Activated CD4-positive, CD25-positive, alpha-beta regulatory T cell treated with anti-CD3 and anti-CD28 coated beads, Interleukin-2, amount 50 U/mL, for 72 hours (primary cell): ENCODE measurements at regions not wholly inside any gene's neighbourhood (a gene's known extent, or its start where the extent isn't known, plus 50 kb on each side); places are given as distances from the start of the nearest gene placed in this dataset.
"Not testable (repeated sequence)": the region's sequence is repeated elsewhere in the genome, so short reads cannot be mapped to it uniquely, and the experiment has no call there.

Experiments used
- DNase-seq: peaks from one replicate; pipeline ENCODE4 v3.0.0; 2021

- no peak for DNase-seq
Observed at GRCh38 chr3:197404030-197404429, 105.6 kb upstream of the DLG1 start.

DNA sequence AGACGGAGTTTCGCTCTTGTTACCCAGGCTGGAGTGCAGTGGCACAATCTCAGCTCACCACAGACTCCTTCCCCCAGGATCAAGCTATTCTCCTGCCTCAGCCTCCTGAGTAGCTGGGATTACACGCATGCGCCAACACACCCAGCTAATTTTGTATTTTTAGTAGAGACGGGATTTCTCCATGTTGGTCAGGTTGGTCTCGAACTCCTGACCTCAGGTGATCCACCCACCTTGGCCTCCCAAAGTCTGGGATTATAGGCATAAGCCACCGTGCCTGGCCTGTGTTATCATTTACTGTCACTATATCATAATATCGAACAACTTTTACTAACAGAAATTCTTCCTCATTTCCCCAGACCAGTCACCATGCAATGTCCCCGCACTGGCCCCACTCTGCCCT is 104.0 kb upstream of the DLG1 start:
- not testable (repeated sequence) for DNase-seq

GRCh38 chr3:197399486-197399885 is 101.1 kb upstream of the DLG1 start:
- no peak for DNase-seq

DNA sequence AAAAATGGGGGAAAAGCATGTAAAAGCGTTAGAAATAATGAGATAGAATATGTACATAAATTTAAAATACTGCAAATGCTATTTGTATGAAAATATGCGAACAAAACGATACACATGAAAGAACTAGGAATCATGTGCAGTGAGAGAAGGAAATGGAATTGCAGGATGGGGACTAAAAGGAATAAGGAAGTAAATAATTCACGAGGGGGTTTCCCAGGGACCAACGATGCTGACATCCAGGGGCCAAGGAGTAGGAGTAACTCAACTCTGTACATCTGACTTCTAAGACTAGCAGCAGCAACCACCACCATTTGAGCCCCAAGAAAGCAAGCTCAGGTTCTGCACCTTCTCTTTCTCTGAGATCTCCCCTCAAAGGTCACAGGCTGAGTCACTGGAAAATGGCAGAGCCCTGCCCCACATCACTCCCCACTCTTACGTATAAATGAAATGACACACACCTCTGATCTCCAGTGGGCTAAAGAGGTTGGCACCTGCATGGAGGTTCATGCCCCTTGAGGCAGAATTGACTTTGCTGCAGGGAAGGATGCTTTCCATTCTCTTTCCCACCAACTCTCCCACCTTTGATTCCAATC is 100.0 kb upstream of the DLG1 start:
- DNase-seq = no peak

DNA sequence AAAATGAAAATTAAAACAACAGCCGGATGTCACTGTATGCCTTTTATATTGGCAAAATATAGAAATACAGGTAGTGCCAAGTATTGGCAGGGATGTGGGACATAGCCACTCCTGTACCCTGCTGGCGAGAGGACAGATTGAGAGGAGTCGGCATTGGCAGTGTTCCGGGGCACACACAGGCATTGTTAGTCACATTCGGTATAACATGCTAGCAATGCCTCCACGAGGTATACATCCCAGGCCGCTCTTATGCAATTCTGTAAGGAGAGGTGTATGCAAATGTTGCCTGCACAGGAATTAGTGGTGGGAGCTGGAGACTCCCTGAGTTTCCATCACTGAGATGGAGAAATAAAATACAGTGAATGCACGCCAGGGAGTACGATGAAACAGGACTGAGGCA is 99.4 kb upstream of the DLG1 start:
- DNase-seq = no peak

DNA sequence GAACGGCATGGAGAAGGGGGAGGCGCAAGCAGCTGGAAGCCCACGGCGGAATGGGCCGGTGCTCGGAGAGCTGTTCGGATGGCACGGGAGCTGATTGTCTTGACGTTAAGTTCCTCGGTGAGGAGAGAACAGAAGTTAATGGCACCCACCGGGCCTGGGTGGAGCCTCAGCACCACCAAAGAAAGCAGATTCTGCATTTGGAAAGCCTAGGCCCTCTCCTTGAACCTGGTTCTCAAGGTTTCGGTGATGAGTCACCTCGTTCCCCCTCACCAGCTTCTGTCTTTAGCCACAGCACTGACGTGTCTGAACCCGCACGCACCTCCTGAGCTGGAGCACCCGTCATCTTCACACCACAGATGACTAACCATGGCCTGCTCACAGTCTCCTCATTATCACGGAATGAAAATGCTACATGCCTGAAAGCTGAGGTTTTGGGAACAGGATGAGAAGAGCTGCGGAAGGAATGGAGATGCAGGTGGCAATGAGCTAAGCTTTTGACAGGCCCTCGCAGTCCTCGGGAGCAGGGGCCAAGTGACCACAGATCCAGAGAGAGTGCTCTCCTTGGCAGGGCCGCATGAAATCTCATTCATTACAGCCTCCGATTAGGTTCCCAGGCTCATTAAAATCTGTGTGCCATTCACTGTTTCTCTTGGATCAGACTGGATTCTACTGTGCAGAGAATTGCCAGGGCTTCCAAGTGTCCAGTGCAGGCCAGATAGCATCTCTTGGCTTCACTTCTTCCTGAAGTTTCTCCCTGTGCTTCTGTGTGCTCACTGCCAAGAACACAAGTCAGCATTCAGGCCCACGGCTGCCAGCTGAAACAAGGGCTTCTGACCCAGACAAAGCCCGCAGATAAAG is 96.3 kb upstream of the DLG1 start:
- peak; percentile 49 for DNase-seq

DNA sequence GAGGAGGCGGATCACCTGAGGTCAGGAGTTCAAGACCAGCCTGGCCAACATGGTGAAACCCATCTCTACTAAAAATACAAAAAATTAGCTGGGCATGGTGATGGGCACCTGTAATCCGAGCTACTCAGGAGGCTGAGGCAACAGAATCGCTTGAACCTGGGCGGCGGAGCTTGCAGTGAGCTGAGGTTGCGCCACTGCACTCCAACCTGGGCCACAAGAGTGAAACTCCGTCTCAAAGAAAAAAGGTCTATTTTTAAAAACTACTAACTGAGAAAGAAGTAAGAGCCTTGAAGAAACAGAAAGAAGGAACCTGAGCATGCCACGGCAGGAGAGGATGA is 95.7 kb upstream of the DLG1 start:
- not testable (repeated sequence) for DNase-seq

DNA sequence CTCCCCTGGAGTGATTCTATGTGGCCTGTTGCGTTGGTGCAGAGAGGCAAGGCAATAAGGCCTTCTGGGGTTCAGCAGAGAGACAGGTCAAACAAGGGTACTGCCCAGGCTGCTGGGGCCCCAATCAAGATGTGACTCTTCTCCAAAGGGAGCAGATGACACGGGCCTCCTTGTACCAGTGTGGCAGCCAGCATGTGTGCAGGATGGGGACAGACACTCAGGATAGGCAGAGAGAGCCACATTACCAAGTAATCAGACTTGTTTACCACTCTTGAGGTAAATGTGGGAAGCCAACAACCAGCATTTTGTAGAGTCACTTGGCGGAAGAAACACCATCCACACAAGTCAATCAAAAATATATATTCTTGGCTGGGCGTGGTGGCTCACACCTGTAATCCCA is 95.3 kb upstream of the DLG1 start:
- DNase-seq = no peak

GRCh38 chr3:197392961-197393360 is 94.5 kb upstream of the DLG1 start:
- no peak for DNase-seq

GRCh38 chr3:197381371-197381770 is 83.0 kb upstream of the DLG1 start:
- no peak for DNase-seq

DNA sequence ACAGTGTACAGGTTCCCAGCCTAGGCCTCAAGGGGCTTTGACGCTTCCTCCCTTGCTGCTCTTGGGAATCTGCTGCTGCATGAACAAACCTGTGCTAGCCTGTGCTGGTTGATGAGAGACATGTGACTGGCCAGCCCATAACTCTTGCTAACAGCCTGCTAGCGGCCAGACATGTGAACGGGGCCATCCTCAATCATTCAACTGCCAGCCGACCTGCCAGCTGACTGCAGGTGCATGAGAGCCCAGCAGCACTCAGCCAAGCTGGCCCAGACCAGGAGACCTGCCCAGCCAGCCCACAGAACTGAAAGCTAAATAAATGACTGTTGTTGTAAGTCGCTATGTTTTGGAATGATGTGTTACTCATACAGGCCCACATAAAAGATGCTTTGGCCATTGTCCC is 82.4 kb upstream of the DLG1 start:
- DNase-seq = no peak

GRCh38 chr3:197378985-197379718 is 80.7 kb upstream of the DLG1 start:
- DNase-seq = no peak

- no peak for DNase-seq
Observed at GRCh38 chr3:197376735-197377555, 78.5 kb upstream of the DLG1 start.

GRCh38 chr3:197376020-197376419 is 77.6 kb upstream of the DLG1 start:
- no peak for DNase-seq

- DNase-seq = no peak
Observed at GRCh38 chr3:197375001-197375441, 76.6 kb upstream of the DLG1 start.

DNA sequence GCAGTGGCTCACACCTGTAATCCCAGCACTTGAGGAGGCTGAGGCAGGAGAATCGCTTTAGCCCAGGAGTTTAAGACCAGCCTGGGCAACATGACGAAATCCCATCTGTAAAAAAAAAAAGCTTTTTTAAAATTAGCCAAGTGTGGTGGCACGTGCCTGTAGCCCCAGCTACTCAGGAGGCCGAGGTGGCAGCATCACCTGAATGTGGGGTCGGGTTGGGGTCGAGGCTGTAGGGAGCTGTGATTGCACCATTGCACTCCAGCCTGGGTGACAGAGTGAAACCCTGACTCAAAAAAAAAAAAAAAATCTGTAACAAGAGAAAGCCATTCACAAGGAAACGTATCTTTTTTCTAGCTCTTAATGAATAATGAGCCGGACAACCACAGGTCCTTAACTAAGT is 74.7 kb upstream of the DLG1 start:
- DNase-seq = no peak

GRCh38 chr3:197372047-197372661 is 73.7 kb upstream of the DLG1 start:
- no peak for DNase-seq

- no peak for DNase-seq
Observed at GRCh38 chr3:197371591-197372046, 73.2 kb upstream of the DLG1 start.

GRCh38 chr3:197369545-197369944 is 71.1 kb upstream of the DLG1 start:
- DNase-seq = no peak

DNA sequence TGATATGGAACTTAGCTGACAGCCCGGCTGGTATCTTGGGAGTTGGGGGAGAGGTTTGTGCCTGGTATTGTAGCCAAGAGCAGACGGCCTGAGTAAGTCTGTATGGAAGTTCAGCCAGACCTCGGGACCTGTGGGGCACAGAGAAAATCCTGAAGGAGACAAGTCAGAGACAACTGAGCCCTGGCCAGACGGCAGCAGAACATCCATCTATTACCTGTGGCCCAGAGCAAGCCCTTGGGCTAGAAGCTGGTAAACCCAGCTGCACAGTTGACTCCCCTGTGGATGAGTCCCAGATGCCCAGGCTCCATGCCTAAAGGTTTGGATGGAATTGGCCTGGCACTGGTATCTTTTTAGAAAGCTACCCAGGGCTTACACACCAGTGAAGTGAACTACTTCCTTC is 70.4 kb upstream of the DLG1 start:
- no peak for DNase-seq

- DNase-seq = no peak
Observed at GRCh38 chr3:197368330-197368729, 69.9 kb upstream of the DLG1 start.

- no peak for DNase-seq
Observed at GRCh38 chr3:197367081-197367780, 68.8 kb upstream of the DLG1 start.
